OCI-LY1 (cell line): ENCODE measurements at regions not wholly inside any gene's neighbourhood (a gene's known extent, or its start where the extent isn't known, plus 50 kb on each side); places are given as distances from the start of the nearest gene placed in this dataset.

Experiments
- H2AFZ ChIP-seq: fragments of 200-600 bp; sonication (generic), shearing (Covaris generic); 2 replicates; pipeline ENCODE4 v1.6.0; 2014; ENCODE audit warnings: antibody characterized with exemption, mild to moderate bottlenecking, low read length
- H3F3A ChIP-seq: fragments of 200-600 bp; sonication (generic), shearing (Covaris generic); 2 replicates; pipeline ENCODE4 v1.6.0; 2014; ENCODE audit warnings: mild to moderate bottlenecking, antibody characterized with exemption, low read length, moderate library complexity; ENCODE audit not compliant: insufficient read depth
- H3K27ac ChIP-seq: fragments of 200-600 bp; sonication (generic); 2 replicates; pipeline ENCODE4 v1.5.1; 2014; ENCODE audit warnings: low read length, mixed run types, mild to moderate bottlenecking, low read depth; ENCODE audit not compliant: poor library complexity, severe bottlenecking
- H3K27me3 ChIP-seq: fragments of 200-600 bp; sonication (generic); 2 replicates; pipeline ENCODE4 v1.6.0; 2014; ENCODE audit warnings: antibody characterized with exemption, mild to moderate bottlenecking, low read length, moderate library complexity; ENCODE audit not compliant: insufficient read depth
- H3K36me3 ChIP-seq: fragments of 200-600 bp; sonication (generic); 2 replicates; pipeline ENCODE4 v1.6.1; 2014; ENCODE audit warnings: mild to moderate bottlenecking, antibody characterized with exemption, low read length, moderate library complexity, mixed read lengths; ENCODE audit not compliant: insufficient read depth
- H3K4me1 ChIP-seq: fragments of 200-600 bp; sonication (generic); 2 replicates; pipeline ENCODE4 v1.5.1; 2014; ENCODE audit warnings: mild to moderate bottlenecking, low read length, moderate library complexity; ENCODE audit not compliant: insufficient read depth, severe bottlenecking
- H3K4me2 ChIP-seq: fragments of 200-600 bp; sonication (generic), shearing (Covaris generic); 2 replicates; pipeline ENCODE4 v1.6.1; 2014; ENCODE audit warnings: low read length
- H3K4me3 ChIP-seq: fragments of 200-600 bp; sonication (generic); 2 replicates; pipeline ENCODE4 v1.5.1; 2014; ENCODE audit warnings: low read length, low read depth, mild to moderate bottlenecking, mixed read lengths; ENCODE audit not compliant: poor library complexity, severe bottlenecking
- H3K79me2 ChIP-seq: fragments of 200-600 bp; shearing (Covaris generic); 2 replicates; pipeline ENCODE4 v1.6.1; 2016; ENCODE audit warnings: mixed run types, low read length, mixed read lengths; ENCODE audit not compliant: insufficient read depth
- H3K9ac ChIP-seq: fragments of 200-600 bp; sonication (generic), shearing (Covaris generic); 2 replicates; pipeline ENCODE4 v1.6.1; 2014; ENCODE audit warnings: mild to moderate bottlenecking, low read length, mixed read lengths
- H3K9me2 ChIP-seq: fragments of 200-600 bp; sonication (generic), shearing (Covaris generic); 2 replicates; pipeline ENCODE4 v1.6.1; 2014; ENCODE audit warnings: low read depth, mild to moderate bottlenecking, low read length, mixed read lengths
- H3K9me3 ChIP-seq: fragments of 200-600 bp; shearing (Covaris generic); 2 replicates; pipeline ENCODE4 v1.6.1; 2014; ENCODE audit warnings: low read length, mixed read lengths
- H4K20me1 ChIP-seq: fragments of 200-600 bp; sonication (generic), shearing (Covaris generic); 2 replicates; pipeline ENCODE4 v1.6.0; 2016; ENCODE audit warnings: mild to moderate bottlenecking, low read length; ENCODE audit not compliant: insufficient read depth
- EZH2 ChIP-seq: fragments of 200-600 bp; sonication (generic), shearing (Covaris generic); IDR thresholded peaks from 2 replicates; pipeline ENCODE4 v1.8.0; 2017; ENCODE audit warnings: borderline replicate concordance, mixed run types, mild to moderate bottlenecking, antibody characterized with exemption, low read length, moderate library complexity, mixed read lengths
- TF ChIP-seq, protein P1 (sequence below): fragments of 200-600 bp; sonication (generic), shearing (Covaris generic); IDR thresholded peaks from 2 replicates; pipeline ENCODE4 v1.5.1; 2017; ENCODE audit warnings: mild to moderate bottlenecking, antibody characterized with exemption, low read length, moderate library complexity, mixed read lengths

DNA sequence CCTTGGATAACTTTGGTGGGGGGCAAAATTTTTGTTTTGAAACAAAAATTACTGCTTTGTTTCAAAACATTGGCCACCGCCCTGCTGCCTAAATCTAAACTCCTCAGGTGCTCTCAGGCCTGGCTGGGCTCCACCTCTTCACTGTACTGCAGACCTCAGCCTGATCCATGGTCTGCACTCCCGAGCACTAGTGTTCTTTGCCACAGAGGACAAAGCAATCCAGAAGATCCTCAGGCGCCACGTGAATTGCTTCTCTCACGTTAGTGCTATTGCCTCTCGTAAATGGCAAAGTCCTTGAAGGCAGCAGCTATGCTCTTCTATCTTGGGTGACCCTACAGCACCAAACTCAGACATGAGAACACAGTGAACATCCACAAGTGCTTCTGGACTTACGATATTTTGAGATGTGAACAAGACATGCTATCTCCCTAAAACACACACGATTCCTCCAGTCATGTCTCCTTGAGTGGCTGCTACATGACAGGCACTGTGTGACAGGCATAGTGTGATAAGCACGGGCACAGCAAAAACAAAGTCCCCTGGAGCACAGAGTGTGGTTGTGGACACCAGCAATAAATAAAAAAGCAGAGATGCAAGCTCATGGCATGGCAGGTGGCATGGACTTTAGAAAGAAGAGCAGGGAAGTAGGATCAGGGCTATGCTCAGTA, 582.1 kb upstream of the DPP6 start:
- H3K4me2 ChIP-seq = no peak overlapping the region
- no peak overlapping the region for H2AFZ ChIP-seq
- no peaks in the 10 kb centered on the region for H3K36me3 ChIP-seq
- H4K20me1 ChIP-seq = no peaks in the 10 kb centered on the region
- no peaks in the 10 kb centered on the region for H3F3A ChIP-seq
- TF ChIP-seq EZH2 = no peak
- TF ChIP-seq, protein P1, sequence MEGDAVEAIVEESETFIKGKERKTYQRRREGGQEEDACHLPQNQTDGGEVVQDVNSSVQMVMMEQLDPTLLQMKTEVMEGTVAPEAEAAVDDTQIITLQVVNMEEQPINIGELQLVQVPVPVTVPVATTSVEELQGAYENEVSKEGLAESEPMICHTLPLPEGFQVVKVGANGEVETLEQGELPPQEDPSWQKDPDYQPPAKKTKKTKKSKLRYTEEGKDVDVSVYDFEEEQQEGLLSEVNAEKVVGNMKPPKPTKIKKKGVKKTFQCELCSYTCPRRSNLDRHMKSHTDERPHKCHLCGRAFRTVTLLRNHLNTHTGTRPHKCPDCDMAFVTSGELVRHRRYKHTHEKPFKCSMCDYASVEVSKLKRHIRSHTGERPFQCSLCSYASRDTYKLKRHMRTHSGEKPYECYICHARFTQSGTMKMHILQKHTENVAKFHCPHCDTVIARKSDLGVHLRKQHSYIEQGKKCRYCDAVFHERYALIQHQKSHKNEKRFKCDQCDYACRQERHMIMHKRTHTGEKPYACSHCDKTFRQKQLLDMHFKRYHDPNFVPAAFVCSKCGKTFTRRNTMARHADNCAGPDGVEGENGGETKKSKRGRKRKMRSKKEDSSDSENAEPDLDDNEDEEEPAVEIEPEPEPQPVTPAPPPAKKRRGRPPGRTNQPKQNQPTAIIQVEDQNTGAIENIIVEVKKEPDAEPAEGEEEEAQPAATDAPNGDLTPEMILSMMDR = no peak
- H3K27ac ChIP-seq = no peak overlapping the region
- H3K4me1 ChIP-seq = no peaks in the 10 kb centered on the region
- no peaks in the 10 kb centered on the region for H3K79me2 ChIP-seq
- H3K4me3 ChIP-seq = no peak overlapping the region
- H3K9ac ChIP-seq = no peak overlapping the region
- H3K9me2 ChIP-seq = no peaks in the 10 kb centered on the region
- H3K27me3 ChIP-seq = no peaks in the 10 kb centered on the region
- no peaks in the 10 kb centered on the region for H3K9me3 ChIP-seq

DNA sequence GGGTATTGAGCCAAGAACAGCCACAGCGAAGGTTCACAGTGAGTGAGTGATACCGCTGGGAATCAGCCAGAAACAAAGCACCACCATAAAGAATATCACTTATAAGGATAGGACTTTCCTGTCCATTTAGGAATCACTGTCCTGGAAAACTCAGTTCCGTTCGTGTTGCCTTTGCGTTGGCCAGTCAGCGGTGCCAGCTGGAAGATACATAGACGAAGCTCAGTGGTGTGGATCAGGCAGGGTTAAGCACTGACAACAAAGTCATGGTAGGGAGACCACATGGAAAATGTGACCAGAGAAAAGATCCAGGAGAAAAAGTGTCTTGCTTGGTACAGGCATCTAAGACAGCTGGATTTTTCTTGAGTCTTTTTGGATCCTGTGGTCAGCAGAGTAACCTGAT, 579.7 kb upstream of the DPP6 start:
- H3K27ac ChIP-seq = no peak overlapping the region
- TF ChIP-seq, protein P1 = no peak
- TF ChIP-seq EZH2 = no peak
- H2AFZ ChIP-seq = no peak overlapping the region
- H3K27me3 ChIP-seq = no peaks in the 10 kb centered on the region
- H3K9me2 ChIP-seq = no peaks in the 10 kb centered on the region
- H3K4me1 ChIP-seq = no peaks in the 10 kb centered on the region
- H4K20me1 ChIP-seq = no peaks in the 10 kb centered on the region
- no peaks in the 10 kb centered on the region for H3K79me2 ChIP-seq
- no peaks in the 10 kb centered on the region for H3F3A ChIP-seq
- no peak overlapping the region for H3K4me3 ChIP-seq
- H3K9ac ChIP-seq = no peak overlapping the region
- H3K36me3 ChIP-seq = no peaks in the 10 kb centered on the region
- H3K4me2 ChIP-seq = no peak overlapping the region
- H3K9me3 ChIP-seq = no peaks in the 10 kb centered on the region

DNA sequence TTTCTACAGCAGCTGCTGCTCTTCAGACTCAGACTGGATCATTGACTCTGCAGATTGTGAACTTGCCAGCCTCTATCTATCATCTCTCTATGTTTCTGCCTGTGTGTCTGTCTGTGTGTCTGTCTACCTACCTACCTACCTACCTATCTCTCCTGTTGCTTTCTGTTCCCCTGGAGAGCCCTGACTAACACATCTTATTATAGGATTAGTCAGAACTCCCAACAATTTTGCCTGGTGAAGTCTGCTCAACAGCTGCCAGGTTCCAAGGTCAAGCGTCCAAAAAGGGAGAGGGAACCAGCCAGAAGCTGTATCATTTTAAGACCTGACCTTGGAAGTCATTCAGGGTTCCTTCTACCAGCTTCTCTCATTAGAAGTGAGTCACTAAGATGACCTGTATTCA, 579.0 kb upstream of the DPP6 start:
- Histone ChIP-seq H3F3A (no peaks in the 10 kb centered on the region), H3K4me1 (no peaks in the 10 kb centered on the region), H3K79me2 (no peaks in the 10 kb centered on the region), H3K9me3 (no peaks in the 10 kb centered on the region), H4K20me1 (no peaks in the 10 kb centered on the region), H3K36me3 (no peaks in the 10 kb centered on the region), H3K9ac (no peak overlapping the region), H3K9me2 (no peaks in the 10 kb centered on the region), H3K27ac (no peak overlapping the region), H3K4me2 (no peak overlapping the region), H3K27me3 (no peaks in the 10 kb centered on the region), H2AFZ (no peak overlapping the region), H3K4me3 (no peak overlapping the region)
- TF ChIP-seq EZH2 = no peak
- TF ChIP-seq, protein P1 = no peak
